Left ventricle myocardium inferior (tissue), 1 donor: ENCODE measurements at regions not wholly inside any gene's neighbourhood (a gene's known extent, or its start where the extent isn't known, plus 50 kb on each side); places are given as distances from the start of the nearest gene placed in this dataset.

Experiments used
- DNase-seq: peaks from one replicate; pipeline ENCODE4 v3.0.0-alpha.2; 2020
- H3K27ac ChIP-seq: fragments of 200-600 bp; replicated peaks from 2 replicates; pipeline ENCODE4 v1.8.0; 2021
- H3K27me3 ChIP-seq: fragments of 200-600 bp; 2 replicates; pipeline ENCODE4 v1.8.0; 2021; ENCODE audit warnings: low read depth
- H3K36me3 ChIP-seq: fragments of 200-600 bp; 2 replicates; pipeline ENCODE4 v1.8.0; 2021
- H3K4me1 ChIP-seq: fragments of 200-600 bp; 2 replicates; pipeline ENCODE4 v1.8.0; 2021
- H3K4me3 ChIP-seq: fragments of 200-600 bp; 2 replicates; pipeline ENCODE4 v1.8.0; 2021; ENCODE audit warnings: mild to moderate bottlenecking, moderate library complexity
- H3K9me3 ChIP-seq: fragments of 200-600 bp; replicated peaks from 2 replicates; pipeline ENCODE4 v1.8.0; 2021
- CTCF ChIP-seq: fragments of 200-600 bp; IDR thresholded peaks from 2 replicates; pipeline ENCODE4 v1.8.0; 2021; ENCODE audit warnings: antibody characterized with exemption, mild to moderate bottlenecking, borderline replicate concordance
- intact Hi-C: fragments of 100-400 bp; cut with micrococcal nuclease; formaldehyde crosslinking; loops from one replicate; pipeline ENCODE4 v1.11.0; 2022
- donor health status: DM: no; HTN: yes; CAD: no; lungs with severe emphysema.

DNA sequence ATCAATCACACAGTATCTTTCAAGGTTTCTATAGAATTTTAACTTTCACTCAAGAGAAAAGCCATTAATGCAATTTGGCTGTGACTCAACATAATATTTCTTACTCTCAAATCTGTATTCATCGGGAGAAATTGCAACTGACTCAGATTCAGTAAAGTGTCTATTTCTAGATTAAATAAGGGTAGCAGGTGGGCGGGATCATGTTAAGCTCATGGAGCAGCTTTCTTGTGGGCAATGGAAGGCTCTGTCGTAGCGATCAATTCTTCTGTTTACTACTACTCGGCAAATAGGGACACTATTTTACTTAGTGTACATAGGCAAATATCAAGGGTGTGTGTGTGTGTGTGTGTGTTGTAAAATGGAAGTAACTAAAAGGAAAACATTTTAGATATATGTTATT lies 423.6 kb upstream of the NEGR1 start:
- Histone ChIP-seq H3K27ac (no peak overlapping the region), H3K9me3 (no peaks in the 10 kb centered on the region), H3K4me1 (no peaks in the 10 kb centered on the region), H3K36me3 (no peaks in the 10 kb centered on the region), H3K4me3 (no peak overlapping the region), H3K27me3 (no peaks in the 10 kb centered on the region)
- intact Hi-C loops: no loop called here
- no peak for DNase-seq
- no peak for TF ChIP-seq CTCF

GRCh38 chr1:72704841-72705477 lies 422.6 kb upstream of the NEGR1 start:
- no peak for DNase-seq
- no peak for TF ChIP-seq CTCF
- Histone ChIP-seq H3K27me3 (no peaks in the 10 kb centered on the region), H3K36me3 (no peaks in the 10 kb centered on the region), H3K4me1 (no peaks in the 10 kb centered on the region), H3K27ac (no peak overlapping the region), H3K9me3 (no peaks in the 10 kb centered on the region), H3K4me3 (no peak overlapping the region)
- intact Hi-C loops: no loop called here

- TF ChIP-seq CTCF: no peak
- Histone ChIP-seq H3K36me3 (no peaks in the 10 kb centered on the region), H3K27me3 (no peaks in the 10 kb centered on the region), H3K4me1 (no peaks in the 10 kb centered on the region), H3K9me3 (peaks cover 21% of the 10 kb centered on the region), H3K4me3 (no peak overlapping the region), H3K27ac (no peak overlapping the region)
- DNase-seq: no peak
- intact Hi-C loops: no loop called here
These were observed 415.1 kb upstream of the NEGR1 start for GRCh38 chr1:72697410-72697809.

- Histone ChIP-seq H3K4me3 (no peak overlapping the region), H3K27ac (no peak overlapping the region), H3K27me3 (no peaks in the 10 kb centered on the region), H3K36me3 (no peaks in the 10 kb centered on the region), H3K4me1 (no peaks in the 10 kb centered on the region), H3K9me3 (peaks cover 45% of the 10 kb centered on the region)
- intact Hi-C loops: no loop called here
- no peak for DNase-seq
- TF ChIP-seq CTCF: no peak
These were observed 411.6 kb upstream of the NEGR1 start for GRCh38 chr1:72693899-72694298.

DNA sequence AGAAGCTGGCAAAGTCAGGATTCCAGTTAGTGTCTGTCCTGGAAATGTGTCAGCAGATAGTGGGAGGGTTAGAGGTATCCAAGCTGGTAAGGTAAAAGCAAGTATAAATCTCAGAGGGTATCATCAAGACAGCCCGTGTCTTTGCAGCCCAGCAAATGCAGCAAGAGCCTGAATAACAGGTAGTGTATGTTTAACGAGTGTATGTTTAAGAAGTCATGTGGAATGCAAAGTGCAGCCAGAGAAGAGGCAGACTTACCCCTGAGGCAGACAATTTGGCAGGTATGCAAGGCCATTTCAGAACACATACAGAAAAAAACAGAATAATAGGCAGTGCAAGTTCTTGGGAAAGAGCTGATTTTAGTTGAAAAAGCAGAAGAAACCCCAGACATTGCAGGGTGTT lies 411.0 kb upstream of the NEGR1 start:
- Histone ChIP-seq H3K27ac (no peak overlapping the region), H3K9me3 (peaks cover 45% of the 10 kb centered on the region), H3K4me1 (no peaks in the 10 kb centered on the region), H3K4me3 (no peak overlapping the region), H3K27me3 (no peaks in the 10 kb centered on the region), H3K36me3 (no peaks in the 10 kb centered on the region)
- no peak for TF ChIP-seq CTCF
- DNase-seq: no peak
- intact Hi-C loops: no loop called here
